ENCODE measurements at regions not wholly inside any gene's neighbourhood (a gene's known extent, or its start where the extent isn't known, plus 50 kb on each side); places are given as distances from the start of the nearest gene placed in this dataset.

GRCh38 chr5:118726891-118727290, 261.5 kb downstream of the DTWD2 start:
- WGBS (ENCODE audit: extremely low coverage, insufficient coverage, low lambda C conversion rate) = no CpG with 5 or more reads among the region's 3 CpGs
- H3K4ac ChIP-seq (ENCODE audit: low read depth, low read length) = peak overlapping the region; percentile 27

GRCh38 chr5:118723021-118723338, 265.4 kb downstream of the DTWD2 start:
- H4K5ac ChIP-seq (ENCODE audit: low read length) = no peak overlapping the region
- no peaks in the 10 kb centered on the region for H3K79me2 ChIP-seq (ENCODE audit: control insufficient read depth, insufficient read depth, low read length)
- no peak for DNase-seq
- no peak overlapping the region for H2AK5ac ChIP-seq (ENCODE audit: low read length)
- no peak overlapping the region for H3K27ac ChIP-seq (ENCODE audit: low read depth, low read length)
- H3K36me3 ChIP-seq (ENCODE audit: control insufficient read depth, insufficient read depth, low read length) = no peaks in the 10 kb centered on the region
- no peak overlapping the region for H2BK120ac ChIP-seq (ENCODE audit: low read depth, low read length)
- no peak overlapping the region for H3K56ac ChIP-seq (ENCODE audit: low read length)
- H3K9ac ChIP-seq (ENCODE audit: low read length) = no peak overlapping the region
- H3K18ac ChIP-seq (ENCODE audit: low read length) = no peak overlapping the region
- no peaks in the 10 kb centered on the region for H3K27me3 ChIP-seq (ENCODE audit: insufficient read depth, low read length, poor library complexity)
- no peak overlapping the region for H2BK5ac ChIP-seq (ENCODE audit: low read length)
- no peak overlapping the region for H3K4me3 ChIP-seq (ENCODE audit: low read length)
- H3K4me2 ChIP-seq (ENCODE audit: low read length) = no peak overlapping the region
- no peak overlapping the region for H3K4ac ChIP-seq (ENCODE audit: low read depth, low read length)
- no peaks in the 10 kb centered on the region for H3K4me1 ChIP-seq (ENCODE audit: control insufficient read depth, low read depth, low read length)
- H2BK15ac ChIP-seq (replicated peaks; ENCODE audit: low read depth) = no peak overlapping the region
- H4K8ac ChIP-seq (ENCODE audit: low read depth, low read length) = no peak overlapping the region
- H3K23ac ChIP-seq (ENCODE audit: low read length) = no peak overlapping the region
- no peaks in the 10 kb centered on the region for H3K79me1 ChIP-seq (ENCODE audit: low read length)

More at GRCh38 chr5:118726891-118727290, 261.5 kb downstream of the DTWD2 start:
- Histone ChIP-seq H3K23ac (ENCODE audit: low read length) (no peak overlapping the region), H3K4me2 (ENCODE audit: low read length) (no peak overlapping the region), H3K56ac (ENCODE audit: low read length) (no peak overlapping the region), H2BK15ac (replicated peaks; ENCODE audit: low read depth) (no peak overlapping the region), H2AK5ac (ENCODE audit: low read length) (no peak overlapping the region), H3K27ac (ENCODE audit: low read depth, low read length) (no peak overlapping the region), H4K8ac (ENCODE audit: low read depth, low read length) (no peak overlapping the region), H3K27me3 (ENCODE audit: insufficient read depth, low read length, poor library complexity) (no peaks in the 10 kb centered on the region), H3K4me1 (ENCODE audit: control insufficient read depth, low read depth, low read length) (no peaks in the 10 kb centered on the region), H3K79me1 (ENCODE audit: low read length) (no peaks in the 10 kb centered on the region), H3K18ac (ENCODE audit: low read length) (no peak overlapping the region), H3K9ac (ENCODE audit: low read length) (no peak overlapping the region), H3K36me3 (ENCODE audit: control insufficient read depth, insufficient read depth, low read length) (no peaks in the 10 kb centered on the region), H4K5ac (ENCODE audit: low read length) (no peak overlapping the region), H3K79me2 (ENCODE audit: control insufficient read depth, insufficient read depth, low read length) (no peaks in the 10 kb centered on the region), H2BK5ac (ENCODE audit: low read length) (no peak overlapping the region), H3K4me3 (ENCODE audit: low read length) (no peak overlapping the region), H2BK120ac (ENCODE audit: low read depth, low read length) (no peak overlapping the region)
- DNase-seq = no peak

DNA sequence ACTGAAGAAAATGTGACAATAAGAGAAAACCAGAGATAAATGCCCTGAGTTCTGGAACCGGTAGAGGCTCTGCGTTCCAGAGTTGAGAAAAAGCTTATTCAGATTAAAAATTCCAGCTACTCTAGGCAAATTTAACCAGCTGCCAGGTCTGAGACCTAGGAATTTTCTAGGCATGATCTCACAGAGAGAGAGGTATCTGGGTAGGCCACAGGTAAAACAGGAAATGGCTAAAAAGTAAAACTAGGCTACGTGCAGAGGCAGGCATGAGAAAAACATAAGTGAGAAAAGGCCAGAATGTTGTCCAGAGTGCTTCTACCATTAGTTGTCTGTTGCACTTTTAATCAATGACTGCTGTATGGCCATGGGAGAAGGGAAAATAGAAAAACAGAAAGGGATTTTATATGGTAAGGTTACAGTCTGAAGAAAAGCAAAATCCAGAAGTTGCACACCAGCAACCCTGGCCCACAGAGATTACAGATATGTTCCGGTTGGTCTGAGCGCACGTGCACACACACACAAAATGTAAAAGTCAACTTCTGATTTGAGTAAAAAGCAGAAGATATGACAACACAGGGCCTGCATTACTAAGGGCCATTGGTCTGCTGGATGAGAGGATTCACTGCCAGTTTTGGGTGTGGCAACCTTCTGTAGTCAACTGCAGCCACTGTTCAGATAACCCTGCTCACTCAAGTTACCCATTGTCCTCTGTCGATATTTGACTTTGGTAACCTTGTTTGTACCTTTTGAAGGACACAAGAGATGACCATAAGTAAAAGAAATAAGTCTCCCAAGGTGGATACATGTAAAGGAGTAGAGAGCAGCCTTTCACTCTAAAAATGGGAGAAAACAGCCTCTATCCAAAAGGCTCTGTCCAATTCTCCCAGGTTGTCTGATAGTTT, 266.0 kb downstream of the DTWD2 start:
- Histone ChIP-seq H3K27ac (ENCODE audit: low read depth, low read length) (no peak overlapping the region), H3K36me3 (ENCODE audit: control insufficient read depth, insufficient read depth, low read length) (no peaks in the 10 kb centered on the region), H3K23ac (ENCODE audit: low read length) (no peak overlapping the region), H3K9ac (ENCODE audit: low read length) (no peak overlapping the region), H4K5ac (ENCODE audit: low read length) (no peak overlapping the region), H3K27me3 (ENCODE audit: insufficient read depth, low read length, poor library complexity) (no peaks in the 10 kb centered on the region), H3K4me1 (ENCODE audit: control insufficient read depth, low read depth, low read length) (no peaks in the 10 kb centered on the region), H3K18ac (ENCODE audit: low read length) (no peak overlapping the region), H3K56ac (ENCODE audit: low read length) (no peak overlapping the region), H3K79me2 (ENCODE audit: control insufficient read depth, insufficient read depth, low read length) (no peaks in the 10 kb centered on the region), H3K4me3 (ENCODE audit: low read length) (no peak overlapping the region), H3K4me2 (ENCODE audit: low read length) (no peak overlapping the region), H4K8ac (ENCODE audit: low read depth, low read length) (no peak overlapping the region), H2BK15ac (replicated peaks; ENCODE audit: low read depth) (no peak overlapping the region), H3K79me1 (ENCODE audit: low read length) (no peaks in the 10 kb centered on the region), H2BK5ac (ENCODE audit: low read length) (no peak overlapping the region), H2BK120ac (ENCODE audit: low read depth, low read length) (no peak overlapping the region), H3K4ac (ENCODE audit: low read depth, low read length) (no peak overlapping the region), H2AK5ac (ENCODE audit: low read length) (no peak overlapping the region)
- WGBS (ENCODE audit: extremely low coverage, insufficient coverage, low lambda C conversion rate) = no CpG with 5 or more reads among the region's 7 CpGs
- DNase-seq = no peak

GRCh38 chr5:118711727-118712126, 276.6 kb downstream of the DTWD2 start:
- no peak overlapping the region for H2BK15ac ChIP-seq (replicated peaks; ENCODE audit: low read depth)
- H3K27ac ChIP-seq (ENCODE audit: low read depth, low read length) = no peak overlapping the region
- no peak overlapping the region for H3K18ac ChIP-seq (ENCODE audit: low read length)
- no peak overlapping the region for H3K4me3 ChIP-seq (ENCODE audit: low read length)
- H2AK5ac ChIP-seq (ENCODE audit: low read length) = no peak overlapping the region
- H3K23ac ChIP-seq (ENCODE audit: low read length) = no peak overlapping the region
- H3K56ac ChIP-seq (ENCODE audit: low read length) = no peak overlapping the region
- no peak overlapping the region for H2BK120ac ChIP-seq (ENCODE audit: low read depth, low read length)
- no peak for DNase-seq
- H4K8ac ChIP-seq (ENCODE audit: low read depth, low read length) = no peak overlapping the region
- no peaks in the 10 kb centered on the region for H3K27me3 ChIP-seq (ENCODE audit: insufficient read depth, low read length, poor library complexity)
- H2BK5ac ChIP-seq (ENCODE audit: low read length) = no peak overlapping the region
- H3K36me3 ChIP-seq (ENCODE audit: control insufficient read depth, insufficient read depth, low read length) = no peaks in the 10 kb centered on the region
- H3K79me2 ChIP-seq (ENCODE audit: control insufficient read depth, insufficient read depth, low read length) = no peaks in the 10 kb centered on the region
- no peaks in the 10 kb centered on the region for H3K4me1 ChIP-seq (ENCODE audit: control insufficient read depth, low read depth, low read length)
- no peak overlapping the region for H3K4me2 ChIP-seq (ENCODE audit: low read length)
- H3K9ac ChIP-seq (ENCODE audit: low read length) = no peak overlapping the region
- WGBS (ENCODE audit: extremely low coverage, insufficient coverage, low lambda C conversion rate) = no CpG with 5 or more reads among the region's 1 CpG
- no peak overlapping the region for H3K4ac ChIP-seq (ENCODE audit: low read depth, low read length)
- H3K79me1 ChIP-seq (ENCODE audit: low read length) = no peaks in the 10 kb centered on the region
- H4K5ac ChIP-seq (ENCODE audit: low read length) = no peak overlapping the region

DNA sequence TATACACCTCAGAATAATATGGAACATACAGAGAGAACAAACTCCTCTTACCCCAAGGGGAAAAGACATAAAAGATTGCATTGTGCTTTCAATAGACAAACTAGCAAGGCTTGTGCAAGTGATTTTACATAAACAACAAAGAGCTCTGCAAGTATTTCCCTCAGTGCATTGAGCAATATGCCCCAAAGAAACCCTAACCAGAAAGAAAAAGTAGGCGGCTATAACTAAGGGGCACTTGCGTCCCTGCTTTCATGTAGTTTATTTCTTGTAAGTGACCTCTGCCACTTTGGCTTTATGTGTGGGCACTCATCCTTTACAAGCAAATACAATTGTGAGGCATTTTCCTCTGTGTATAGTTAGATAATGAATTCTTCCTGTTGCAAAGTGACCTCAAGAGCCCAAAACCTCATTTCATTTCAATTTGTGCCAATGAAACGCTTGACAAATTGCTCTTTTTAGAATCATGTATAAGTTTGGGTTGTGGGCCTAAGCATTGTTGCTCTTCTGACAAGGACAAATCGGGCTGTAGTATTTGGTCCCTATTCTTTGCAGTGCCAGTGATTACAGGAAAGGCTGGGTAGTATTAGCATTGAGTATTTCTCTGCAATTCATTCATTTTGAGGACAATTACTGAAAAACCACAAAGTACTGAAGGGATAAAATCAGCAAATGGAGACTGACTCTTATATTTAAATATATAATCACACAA, 282.2 kb downstream of the DTWD2 start:
- Histone ChIP-seq H3K4me1 (ENCODE audit: control insufficient read depth, low read depth, low read length) (no peaks in the 10 kb centered on the region), H3K23ac (ENCODE audit: low read length) (no peak overlapping the region), H3K27me3 (ENCODE audit: insufficient read depth, low read length, poor library complexity) (no peaks in the 10 kb centered on the region), H3K9ac (ENCODE audit: low read length) (no peak overlapping the region), H3K4ac (ENCODE audit: low read depth, low read length) (no peak overlapping the region), H3K4me2 (ENCODE audit: low read length) (no peak overlapping the region), H2AK5ac (ENCODE audit: low read length) (no peak overlapping the region), H4K8ac (ENCODE audit: low read depth, low read length) (no peak overlapping the region), H3K79me1 (ENCODE audit: low read length) (no peaks in the 10 kb centered on the region), H3K79me2 (ENCODE audit: control insufficient read depth, insufficient read depth, low read length) (no peaks in the 10 kb centered on the region), H3K4me3 (ENCODE audit: low read length) (no peak overlapping the region), H3K36me3 (ENCODE audit: control insufficient read depth, insufficient read depth, low read length) (no peaks in the 10 kb centered on the region), H3K18ac (ENCODE audit: low read length) (no peak overlapping the region), H2BK15ac (replicated peaks; ENCODE audit: low read depth) (no peak overlapping the region), H3K56ac (ENCODE audit: low read length) (no peak overlapping the region), H2BK120ac (ENCODE audit: low read depth, low read length) (no peak overlapping the region), H4K5ac (ENCODE audit: low read length) (no peak overlapping the region), H3K27ac (ENCODE audit: low read depth, low read length) (no peak overlapping the region), H2BK5ac (ENCODE audit: low read length) (no peak overlapping the region)
- no CpG with 5 or more reads among the region's 4 CpGs for WGBS (ENCODE audit: extremely low coverage, insufficient coverage, low lambda C conversion rate)
- DNase-seq = no peak
